GM19324 (cell line): ENCODE measurements at regions not wholly inside any gene's neighbourhood (a gene's known extent, or its start where the extent isn't known, plus 50 kb on each side); places are given as distances from the start of the nearest gene placed in this dataset.

Experiments
- ATAC-seq: cut with Tn5 transposase; IDR thresholded peaks from one replicate; pipeline ENCODE4 v1.9.1; 2021; ENCODE audit warnings: mild to moderate bottlenecking, moderate library complexity; ENCODE audit not compliant: unreplicated experiment, low FRiP score

DNA sequence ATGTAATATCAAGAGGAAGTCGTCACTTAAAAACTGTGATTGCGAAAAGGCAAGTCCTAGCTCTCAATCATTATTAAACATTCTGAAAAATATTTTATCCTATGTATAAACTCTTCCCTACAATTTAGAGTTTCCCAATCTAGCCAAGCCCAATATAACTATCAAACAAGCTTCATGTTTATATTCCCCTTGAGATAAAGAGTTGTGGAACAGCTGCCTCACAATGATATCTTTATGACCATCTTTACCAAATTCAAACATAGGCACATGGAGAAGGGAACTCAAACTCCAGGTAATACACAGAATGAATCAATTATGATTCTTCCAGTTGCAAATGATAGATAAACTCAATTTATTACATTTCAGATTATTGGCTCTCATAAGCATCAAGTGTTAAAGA lies 1468.7 kb downstream of the EFNA5 start:
- ATAC-seq: no peak

DNA sequence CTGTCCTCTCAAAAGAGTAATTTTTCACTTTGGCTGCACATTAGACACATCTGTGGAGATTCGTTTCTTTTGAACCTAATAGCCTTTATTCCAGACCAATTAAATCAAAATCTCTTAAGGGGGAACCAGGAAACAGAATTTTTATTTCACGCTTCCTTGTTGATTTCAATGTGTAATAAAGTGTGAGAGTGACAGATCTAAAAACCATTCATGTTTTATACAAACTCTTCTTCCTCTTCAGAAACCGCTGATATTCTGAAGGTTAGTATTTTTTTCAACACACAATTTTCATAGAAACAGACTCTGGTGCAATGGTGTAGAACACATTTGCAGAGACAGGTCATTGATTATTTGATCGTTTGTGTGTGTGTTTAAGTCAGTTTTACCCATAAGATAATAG lies 1469.8 kb downstream of the EFNA5 start:
- no peak for ATAC-seq

- no peak for ATAC-seq
Observed at GRCh38 chr5:106195679-106196474, 1474.9 kb downstream of the EFNA5 start.

GRCh38 chr5:106189121-106189809 lies 1481.5 kb downstream of the EFNA5 start:
- ATAC-seq: no peak

DNA sequence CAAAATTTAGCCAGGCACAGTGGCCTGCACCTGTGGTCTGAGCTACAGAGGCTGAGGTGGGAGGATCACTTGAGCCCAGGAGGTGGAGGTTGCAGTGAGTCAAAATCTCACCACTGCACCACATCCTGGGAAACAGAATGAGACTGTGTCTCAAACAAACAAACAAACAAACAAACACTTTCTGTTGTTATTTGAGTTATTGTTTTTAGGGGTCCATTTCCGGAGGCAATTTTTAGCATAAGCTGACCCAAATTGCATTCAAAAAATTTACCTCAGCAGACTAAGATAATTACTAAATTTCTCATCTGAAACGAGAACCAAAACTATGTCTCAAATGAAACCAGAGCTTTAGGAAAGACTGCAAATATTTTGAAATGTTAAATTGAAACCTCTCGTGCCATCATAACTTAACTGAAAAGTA lies 1485.1 kb downstream of the EFNA5 start:
- ATAC-seq: no peak

DNA sequence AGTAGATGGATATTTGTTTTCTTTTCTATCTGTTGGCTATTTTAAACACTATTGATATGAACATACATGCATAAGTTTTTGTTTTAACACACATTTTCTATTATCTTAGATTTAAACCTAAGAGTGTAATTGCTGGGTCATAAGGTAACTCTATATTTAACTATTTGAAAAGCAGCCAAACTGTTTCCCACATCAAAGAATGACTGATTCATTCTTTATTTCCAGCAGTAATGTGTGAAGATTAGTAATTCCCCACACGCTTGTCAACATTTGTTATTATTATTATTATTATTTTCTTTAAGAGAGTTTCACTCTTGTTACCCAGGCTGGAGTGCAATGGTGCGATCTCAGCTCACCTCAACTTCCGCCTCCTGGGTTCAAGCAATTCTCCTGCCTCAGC lies 1495.8 kb downstream of the EFNA5 start:
- ATAC-seq: no peak

DNA sequence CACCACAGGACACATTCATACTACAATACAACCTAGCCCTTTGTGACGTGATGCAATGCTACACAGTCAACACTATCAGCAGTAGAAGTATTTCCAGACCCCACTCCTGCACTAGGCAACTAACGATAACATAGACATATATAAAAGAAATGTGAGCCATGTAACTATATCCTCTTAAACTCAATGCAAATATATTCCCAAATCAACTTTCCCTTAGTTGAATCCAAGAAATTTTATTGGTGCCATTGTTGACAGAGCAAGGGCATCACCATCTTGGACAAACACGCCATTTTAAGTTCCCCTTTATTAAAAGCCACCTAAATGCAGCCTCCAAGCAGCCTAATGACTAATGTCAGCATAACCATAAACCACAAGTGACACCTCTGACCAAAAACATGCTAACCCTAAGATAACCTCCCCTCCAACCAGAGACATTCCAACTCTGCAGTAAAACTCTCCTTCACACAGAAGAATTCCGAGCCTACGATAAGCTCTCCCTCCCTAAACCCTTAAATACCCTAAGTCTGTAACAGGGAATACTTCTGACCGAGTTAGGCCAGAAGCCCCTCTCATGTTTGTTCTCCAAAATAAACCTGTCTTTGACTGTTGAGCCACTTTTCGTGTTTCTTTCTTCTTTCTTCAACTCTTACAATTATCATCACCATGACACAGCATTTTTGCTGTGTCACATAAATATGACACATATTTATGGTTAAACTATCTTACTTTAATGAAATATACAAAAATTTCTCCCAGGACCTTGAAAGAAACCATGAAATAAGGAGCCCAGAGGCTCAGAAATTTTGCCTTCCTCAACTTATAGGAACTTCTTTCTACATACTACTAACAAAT lies 1497.8 kb downstream of the EFNA5 start:
- ATAC-seq: no peak

DNA sequence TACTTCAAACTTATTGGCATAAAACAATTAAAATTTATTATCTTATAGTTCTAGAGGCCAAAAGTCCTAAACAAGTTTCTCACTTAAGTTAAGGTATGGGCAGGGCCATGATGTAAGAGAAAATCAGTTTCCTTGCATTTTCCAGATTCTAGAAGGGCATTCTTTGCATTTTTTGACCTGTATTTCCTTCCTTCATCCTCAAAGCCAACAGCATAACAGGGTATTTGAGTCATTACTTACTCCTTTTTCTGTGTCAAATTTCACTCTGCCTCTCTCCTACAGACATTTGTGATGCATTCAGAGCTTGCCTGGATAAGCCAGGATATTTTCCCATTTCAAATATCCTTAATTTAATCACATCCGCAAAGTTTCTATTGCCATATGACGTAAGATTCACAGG lies 1499.0 kb downstream of the EFNA5 start:
- no peak for ATAC-seq

GRCh38 chr5:106171132-106171531 lies 1499.6 kb downstream of the EFNA5 start:
- no peak for ATAC-seq

GRCh38 chr5:106167766-106168165 lies 1503.0 kb downstream of the EFNA5 start:
- ATAC-seq: no peak

GRCh38 chr5:106163233-106163632 lies 1507.5 kb downstream of the EFNA5 start:
- no peak for ATAC-seq

DNA sequence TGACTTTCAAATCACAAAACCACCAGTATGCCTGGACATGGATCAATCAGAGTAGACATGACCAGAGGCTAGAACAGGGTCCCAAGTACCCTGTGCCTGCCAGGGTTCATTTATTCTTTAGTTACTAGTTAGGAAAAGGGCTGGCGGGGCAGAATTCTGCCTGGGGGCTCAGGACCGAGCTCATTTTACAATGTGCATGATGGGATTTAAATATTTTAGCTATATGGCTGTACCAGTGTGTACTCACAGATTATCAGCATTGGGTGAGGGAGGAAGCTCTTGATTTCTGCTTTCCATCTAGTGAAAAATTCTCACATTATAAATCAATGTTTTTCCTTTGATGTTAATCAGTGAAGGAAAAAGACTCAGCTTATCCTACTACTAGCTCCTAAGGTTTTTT lies 1511.1 kb downstream of the EFNA5 start:
- no peak for ATAC-seq

DNA sequence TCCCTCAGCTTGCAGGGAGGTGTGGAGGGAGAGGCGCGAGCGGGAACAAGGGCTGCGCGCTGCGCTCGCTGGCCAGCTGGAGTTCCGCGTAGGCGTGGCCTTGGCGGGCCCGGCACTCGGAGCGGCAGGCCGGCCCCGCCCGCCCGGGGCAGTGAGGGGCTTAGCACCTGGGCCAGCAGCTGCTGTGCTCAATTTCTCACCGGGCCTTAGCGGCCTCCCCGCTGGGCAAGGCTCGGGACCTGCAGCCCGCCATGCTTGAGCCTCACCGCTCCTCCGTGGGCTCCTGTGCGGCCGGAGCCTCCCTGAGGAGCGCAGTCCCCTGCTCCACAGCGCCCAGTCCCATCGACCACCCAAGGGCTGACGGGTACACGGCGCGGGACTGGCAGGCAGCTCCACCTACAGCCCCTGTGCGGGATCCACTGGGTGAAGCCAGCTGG lies 1516.4 kb downstream of the EFNA5 start:
- no peak for ATAC-seq

- ATAC-seq: no peak
Observed at GRCh38 chr5:106152569-106152968, 1518.2 kb downstream of the EFNA5 start.

- no peak for ATAC-seq
Observed at GRCh38 chr5:106142116-106142515, 1528.6 kb downstream of the EFNA5 start.

DNA sequence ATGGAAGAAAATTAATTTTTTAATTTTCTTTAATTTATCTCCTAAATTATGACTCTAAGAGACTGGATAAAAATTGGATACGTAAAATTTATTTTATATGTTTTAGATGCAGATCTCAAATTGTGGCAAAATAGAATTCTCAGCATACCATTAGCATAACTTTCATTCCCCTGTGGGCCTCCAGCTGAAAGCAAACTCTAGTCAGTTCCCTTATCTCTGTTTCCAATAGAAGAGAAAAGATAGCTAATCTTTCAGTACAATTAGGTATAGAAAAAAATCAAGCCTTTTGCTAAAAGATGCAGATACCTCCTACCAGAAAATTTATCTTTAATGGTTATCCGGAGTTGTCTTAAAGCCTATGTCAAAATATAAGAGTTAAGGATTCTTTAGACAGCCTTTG lies 1530.6 kb downstream of the EFNA5 start:
- no peak for ATAC-seq

DNA sequence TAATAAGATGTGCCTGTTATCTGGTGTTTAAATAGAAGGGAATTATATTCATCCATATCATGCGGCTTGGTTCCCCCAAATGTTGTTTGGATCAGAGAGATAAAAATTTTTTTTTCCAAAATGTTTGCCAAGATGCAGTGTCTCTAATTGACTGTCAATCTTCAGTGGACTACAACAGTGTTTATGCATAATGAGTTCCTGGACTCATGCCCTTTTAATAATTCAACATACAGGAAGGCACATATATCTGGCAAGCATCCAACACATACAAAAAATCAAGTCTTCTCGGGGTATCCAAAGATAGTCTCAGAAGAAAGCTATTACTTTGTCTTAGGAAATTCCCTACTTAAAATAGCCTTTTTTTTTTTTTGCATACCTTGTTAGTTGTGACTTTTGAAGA lies 1534.7 kb downstream of the EFNA5 start:
- no peak for ATAC-seq

DNA sequence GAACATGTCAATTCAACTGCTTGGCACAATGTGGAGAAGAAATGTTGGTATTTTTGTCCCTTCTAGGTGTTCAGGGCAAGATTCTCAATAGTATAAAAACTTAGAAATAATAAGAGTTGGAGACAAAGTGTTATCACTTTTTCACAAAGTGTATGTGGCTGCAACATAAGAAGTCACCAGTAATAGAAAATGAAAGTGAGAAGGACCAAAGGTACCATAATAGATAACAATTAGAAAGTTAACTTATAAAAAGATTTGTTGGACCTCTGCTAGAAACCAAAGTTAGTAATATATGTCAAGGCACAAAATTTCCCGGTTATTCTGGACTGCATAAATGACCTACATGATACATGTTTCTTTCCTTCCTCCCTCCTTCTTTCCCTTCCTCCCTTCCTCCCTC lies 1535.3 kb downstream of the EFNA5 start:
- no peak for ATAC-seq

- no peak for ATAC-seq
Observed at GRCh38 chr5:106134549-106134948, 1536.2 kb downstream of the EFNA5 start.

DNA sequence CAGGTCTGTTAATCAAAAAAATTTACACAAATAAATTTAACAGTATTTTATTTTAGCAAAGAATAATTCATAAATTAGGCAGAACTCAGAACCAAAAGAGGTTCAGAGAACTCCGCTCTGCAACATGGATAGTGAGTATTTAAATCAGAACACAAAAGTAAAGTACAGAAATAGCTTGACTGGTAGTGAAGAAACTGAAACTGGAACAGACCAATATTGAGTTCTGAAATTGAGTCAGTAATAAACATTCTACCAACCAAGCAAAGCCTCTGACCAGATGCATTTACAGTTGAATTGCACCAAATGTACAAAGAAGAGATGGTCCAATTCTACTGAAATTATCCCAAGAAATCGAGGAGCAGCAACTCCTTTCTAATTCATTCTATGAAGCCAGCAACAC lies 1542.8 kb downstream of the EFNA5 start:
- ATAC-seq: peak; percentile 85

- ATAC-seq: no peak
Observed at GRCh38 chr5:106127341-106127781, 1543.4 kb downstream of the EFNA5 start.
